OCI-LY1 (cell line): ENCODE measurements at regions not wholly inside any gene's neighbourhood (a gene's known extent, or its start where the extent isn't known, plus 50 kb on each side); places are given as distances from the start of the nearest gene placed in this dataset.

Experiments
- EZH2 ChIP-seq: fragments of 200-600 bp; sonication (generic), shearing (Covaris generic); IDR thresholded peaks from 2 replicates; pipeline ENCODE4 v1.8.0; 2017; ENCODE audit warnings: borderline replicate concordance, mixed run types, mild to moderate bottlenecking, antibody characterized with exemption, low read length, moderate library complexity, mixed read lengths
- TF ChIP-seq, protein P1 (sequence below): fragments of 200-600 bp; sonication (generic), shearing (Covaris generic); IDR thresholded peaks from 2 replicates; pipeline ENCODE4 v1.5.1; 2017; ENCODE audit warnings: mild to moderate bottlenecking, antibody characterized with exemption, low read length, moderate library complexity, mixed read lengths

DNA sequence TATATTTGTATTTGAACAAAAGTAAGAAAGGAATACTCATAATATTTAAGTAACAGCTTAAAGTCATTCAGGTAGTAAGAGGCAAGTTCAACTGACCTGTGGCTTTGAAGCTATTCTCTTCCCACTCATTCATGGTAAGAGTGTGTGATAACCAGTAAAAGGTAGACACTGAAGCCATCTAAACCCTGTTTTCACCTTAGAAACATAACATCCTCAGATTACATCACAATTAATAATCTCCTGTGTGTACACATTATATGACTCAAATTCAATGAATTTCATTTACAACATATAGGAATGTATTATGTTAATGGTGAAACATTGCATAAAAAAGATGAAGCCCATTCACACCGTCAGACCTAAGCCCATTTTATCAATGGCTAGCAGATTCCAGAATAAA lies 364.8 kb upstream of the SNX7 start:
- no peak for TF ChIP-seq EZH2
- TF ChIP-seq, protein P1, sequence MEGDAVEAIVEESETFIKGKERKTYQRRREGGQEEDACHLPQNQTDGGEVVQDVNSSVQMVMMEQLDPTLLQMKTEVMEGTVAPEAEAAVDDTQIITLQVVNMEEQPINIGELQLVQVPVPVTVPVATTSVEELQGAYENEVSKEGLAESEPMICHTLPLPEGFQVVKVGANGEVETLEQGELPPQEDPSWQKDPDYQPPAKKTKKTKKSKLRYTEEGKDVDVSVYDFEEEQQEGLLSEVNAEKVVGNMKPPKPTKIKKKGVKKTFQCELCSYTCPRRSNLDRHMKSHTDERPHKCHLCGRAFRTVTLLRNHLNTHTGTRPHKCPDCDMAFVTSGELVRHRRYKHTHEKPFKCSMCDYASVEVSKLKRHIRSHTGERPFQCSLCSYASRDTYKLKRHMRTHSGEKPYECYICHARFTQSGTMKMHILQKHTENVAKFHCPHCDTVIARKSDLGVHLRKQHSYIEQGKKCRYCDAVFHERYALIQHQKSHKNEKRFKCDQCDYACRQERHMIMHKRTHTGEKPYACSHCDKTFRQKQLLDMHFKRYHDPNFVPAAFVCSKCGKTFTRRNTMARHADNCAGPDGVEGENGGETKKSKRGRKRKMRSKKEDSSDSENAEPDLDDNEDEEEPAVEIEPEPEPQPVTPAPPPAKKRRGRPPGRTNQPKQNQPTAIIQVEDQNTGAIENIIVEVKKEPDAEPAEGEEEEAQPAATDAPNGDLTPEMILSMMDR = no peak
